ENCODE measurements at regions not wholly inside any gene's neighbourhood (a gene's known extent, or its start where the extent isn't known, plus 50 kb on each side); places are given as distances from the start of the nearest gene placed in this dataset.
"Not testable (repeated sequence)": the region's sequence is repeated elsewhere in the genome, so short reads cannot be mapped to it uniquely, and the experiment has no call there.

DNA sequence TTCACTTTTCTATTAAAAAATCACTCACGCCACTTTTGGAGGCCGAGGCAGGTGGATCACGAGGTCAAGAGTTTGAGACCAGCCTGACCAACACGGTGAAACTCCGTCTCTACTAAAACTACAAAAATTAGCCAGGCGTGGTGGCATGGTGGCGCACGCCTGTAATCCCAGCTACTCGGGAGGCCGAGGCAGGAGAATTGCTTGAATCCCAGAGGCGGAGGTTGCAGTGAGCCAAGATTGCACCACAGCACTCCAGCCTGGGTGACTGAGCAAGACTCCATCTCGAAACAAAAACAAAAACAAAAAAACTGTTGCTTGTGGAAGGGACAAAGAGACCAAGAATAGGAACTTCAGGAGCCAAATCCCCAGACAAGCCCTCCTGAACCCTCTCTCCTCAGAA is 63.7 kb downstream of the RBFOX3 start:
- H3K9me3 Mint-ChIP-seq (ENCODE audit: insufficient read depth); CTCF ChIA-PET; H3K27me3 Mint-ChIP-seq (ENCODE audit: low read depth); DNase-seq; H3K4me3 Mint-ChIP-seq; POLR2A ChIA-PET; ATAC-seq; H3K27ac Mint-ChIP-seq; H3K4me1 Mint-ChIP-seq (ENCODE audit: low read depth); H3K36me3 Mint-ChIP-seq (ENCODE audit: low read depth): not testable (repeated sequence)

DNA sequence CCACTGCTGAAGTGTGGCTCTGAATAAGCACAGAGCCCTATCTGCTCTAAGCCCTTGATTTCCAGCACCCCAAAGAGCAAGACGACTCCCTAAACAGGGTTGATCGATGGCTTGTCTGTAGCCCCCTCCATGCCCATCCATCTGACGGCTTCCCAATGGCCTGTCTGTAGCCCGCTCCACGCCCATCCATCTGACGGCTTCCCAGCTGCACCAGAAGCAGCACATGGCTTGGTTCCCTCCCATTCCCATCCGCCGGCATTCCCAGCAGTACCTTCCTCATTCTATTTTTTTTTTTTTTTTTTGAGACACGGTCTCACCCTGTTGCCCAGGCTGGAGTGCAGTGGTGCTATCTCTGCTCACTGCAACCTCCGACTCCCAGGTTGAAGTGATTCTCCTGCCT is 64.5 kb downstream of the RBFOX3 start:
- ATAC-seq (no peak), DNase-seq (no peak)
- H3K27ac Mint-ChIP-seq: no peak overlapping the region
- H3K27me3 Mint-ChIP-seq (ENCODE audit: low read depth): no peaks in the 10 kb centered on the region
- H3K9me3 Mint-ChIP-seq (ENCODE audit: insufficient read depth): no peaks in the 10 kb centered on the region
- ChIA-PET POLR2A (no interaction called here), CTCF (no interaction called here)
- no peaks in the 10 kb centered on the region for H3K4me1 Mint-ChIP-seq (ENCODE audit: low read depth)
- no peak overlapping the region for H3K4me3 Mint-ChIP-seq
- no peaks in the 10 kb centered on the region for H3K36me3 Mint-ChIP-seq (ENCODE audit: low read depth)

DNA sequence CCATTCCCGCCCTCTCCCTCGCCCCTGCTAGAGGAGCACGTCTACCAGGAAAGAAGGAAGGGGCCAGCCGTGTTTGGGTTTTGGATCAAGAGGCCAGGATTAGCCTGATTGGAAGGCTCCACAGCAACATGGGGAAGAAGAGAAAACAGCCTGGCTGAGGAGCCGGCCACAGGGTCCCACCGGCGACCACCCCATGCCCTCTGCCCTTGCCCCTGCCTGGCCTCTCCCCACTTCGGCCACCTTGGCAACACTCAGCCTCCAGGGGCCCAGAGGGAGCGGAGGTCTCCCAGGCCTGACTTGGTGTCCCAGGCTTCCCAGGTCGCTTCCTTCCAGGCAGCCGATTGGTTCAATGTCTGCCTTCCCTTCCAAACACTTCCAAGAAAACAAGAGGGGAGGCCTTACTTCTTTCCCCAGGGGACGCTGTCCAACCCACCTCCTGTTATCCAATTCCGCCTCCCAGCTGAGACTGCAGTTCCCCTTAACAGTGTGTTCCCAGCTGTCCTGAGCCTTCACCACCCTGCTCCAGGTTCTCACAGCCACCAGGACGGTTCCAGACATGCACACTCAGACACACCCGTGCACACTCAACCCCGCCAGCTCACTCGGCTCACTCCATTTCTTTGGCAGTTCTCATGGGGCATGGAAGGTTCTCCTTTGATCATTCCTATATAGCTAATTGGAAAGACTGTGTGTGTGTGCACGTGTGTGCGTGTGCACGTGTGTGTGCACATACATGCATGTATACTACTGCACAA is 65.4 kb downstream of the RBFOX3 start:
- ChIA-PET CTCF (no interaction called here), POLR2A (no interaction called here)
- Mint-ChIP-seq H3K27me3 (ENCODE audit: low read depth) (no peaks in the 10 kb centered on the region), H3K4me1 (ENCODE audit: low read depth) (no peaks in the 10 kb centered on the region), H3K4me3 (no peak overlapping the region), H3K27ac (no peak overlapping the region), H3K36me3 (ENCODE audit: low read depth) (no peaks in the 10 kb centered on the region), H3K9me3 (ENCODE audit: insufficient read depth) (no peaks in the 10 kb centered on the region)
- ATAC-seq: no peak
- DNase-seq: no peak

DNA sequence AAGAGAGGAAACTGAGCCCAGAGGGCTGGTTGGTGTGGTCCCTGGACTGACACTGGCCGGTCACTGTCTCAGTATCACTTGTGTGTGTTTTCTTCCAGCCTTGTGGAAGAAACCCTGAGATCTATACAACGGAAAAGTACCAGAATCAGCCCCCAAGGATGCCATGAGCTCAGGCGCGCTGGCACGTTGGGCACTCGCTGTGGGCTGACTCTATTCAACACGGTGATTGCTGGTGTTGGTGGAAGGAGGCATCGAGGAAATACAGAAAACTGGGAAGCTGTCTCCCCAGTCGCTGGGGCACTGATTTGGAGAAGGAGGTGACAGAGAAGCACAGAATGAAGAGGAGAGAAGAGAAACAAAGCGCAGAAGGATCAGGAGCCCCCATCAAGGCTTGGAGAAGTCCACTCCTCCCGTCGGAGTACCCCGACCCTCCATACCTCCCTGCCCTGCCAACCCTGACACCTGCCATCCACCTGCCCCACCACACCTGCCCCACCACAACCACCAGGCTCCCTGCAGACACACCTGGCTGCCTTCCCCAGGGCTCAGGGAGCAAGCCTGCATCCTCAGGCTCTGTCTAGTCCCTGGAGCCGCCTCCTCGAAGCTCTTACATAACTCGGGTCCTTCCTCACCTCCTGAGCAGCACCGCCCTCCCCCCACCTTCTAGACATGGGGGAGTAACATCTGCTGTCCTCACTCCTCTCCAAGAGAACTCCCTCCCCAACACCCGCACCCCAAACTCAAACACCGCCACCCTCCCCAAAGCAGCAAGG is 66.5 kb downstream of the RBFOX3 start:
- ATAC-seq (no peak), DNase-seq (no peak)
- CTCF ChIA-PET: no interaction called here
- Mint-ChIP-seq H3K27me3 (ENCODE audit: low read depth) (no peaks in the 10 kb centered on the region), H3K9me3 (ENCODE audit: insufficient read depth) (no peaks in the 10 kb centered on the region), H3K4me1 (ENCODE audit: low read depth) (no peaks in the 10 kb centered on the region), H3K36me3 (ENCODE audit: low read depth) (no peaks in the 10 kb centered on the region), H3K4me3 (no peak overlapping the region), H3K27ac (no peak overlapping the region)
- POLR2A ChIA-PET: no interaction called here

DNA sequence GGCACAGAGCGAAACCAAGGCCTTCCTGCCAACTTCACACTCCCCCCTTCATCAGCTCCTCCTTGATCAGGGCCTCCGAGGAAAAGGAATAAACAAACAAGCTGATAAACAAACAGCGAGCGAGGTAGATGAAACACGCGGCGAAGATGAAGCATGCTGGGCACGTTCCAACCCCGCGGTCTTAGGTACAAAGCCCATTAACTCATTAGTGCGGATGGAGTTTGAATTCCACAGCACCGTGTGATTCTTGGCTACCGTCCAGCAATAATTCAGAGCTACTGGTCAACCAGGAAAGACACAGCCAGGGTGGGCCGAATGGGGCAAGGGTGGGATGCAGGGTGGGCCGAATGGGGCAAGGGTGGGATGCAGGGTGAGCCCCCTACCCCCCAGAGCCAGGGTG is 67.3 kb downstream of the RBFOX3 start:
- Mint-ChIP-seq H3K4me3 (no peak overlapping the region), H3K4me1 (ENCODE audit: low read depth) (no peaks in the 10 kb centered on the region), H3K9me3 (ENCODE audit: insufficient read depth) (no peaks in the 10 kb centered on the region), H3K27me3 (ENCODE audit: low read depth) (no peaks in the 10 kb centered on the region), H3K27ac (no peak overlapping the region), H3K36me3 (ENCODE audit: low read depth) (no peaks in the 10 kb centered on the region)
- CTCF ChIA-PET: no interaction called here
- ATAC-seq (no peak), DNase-seq (no peak)
- POLR2A ChIA-PET: no interaction called here

DNA sequence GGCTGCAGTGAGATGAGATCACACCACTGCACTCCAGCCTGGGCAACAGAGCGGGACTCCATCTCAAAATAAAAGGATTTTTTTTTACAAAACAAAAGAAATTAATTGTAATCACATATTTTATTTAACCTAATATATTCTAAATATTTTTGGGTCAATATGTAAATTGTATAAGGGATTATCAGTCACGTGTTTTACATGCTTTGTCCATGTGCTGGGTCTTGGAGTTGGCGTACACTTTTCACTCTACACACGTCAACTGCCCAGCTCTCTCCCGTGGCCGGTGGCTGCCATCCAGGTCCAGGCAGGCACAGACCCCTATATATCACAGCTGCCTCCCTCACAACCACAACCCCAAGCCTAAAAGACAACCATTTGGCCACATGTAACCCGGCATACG is 68.1 kb downstream of the RBFOX3 start:
- H3K4me1 Mint-ChIP-seq (ENCODE audit: low read depth): no peaks in the 10 kb centered on the region
- no peak for ATAC-seq
- no peak overlapping the region for H3K27ac Mint-ChIP-seq
- H3K36me3 Mint-ChIP-seq (ENCODE audit: low read depth): no peaks in the 10 kb centered on the region
- no peaks in the 10 kb centered on the region for H3K27me3 Mint-ChIP-seq (ENCODE audit: low read depth)
- H3K4me3 Mint-ChIP-seq: no peak overlapping the region
- no peaks in the 10 kb centered on the region for H3K9me3 Mint-ChIP-seq (ENCODE audit: insufficient read depth)
- ChIA-PET CTCF (no interaction called here), POLR2A (no interaction called here)
- DNase-seq: no peak

DNA sequence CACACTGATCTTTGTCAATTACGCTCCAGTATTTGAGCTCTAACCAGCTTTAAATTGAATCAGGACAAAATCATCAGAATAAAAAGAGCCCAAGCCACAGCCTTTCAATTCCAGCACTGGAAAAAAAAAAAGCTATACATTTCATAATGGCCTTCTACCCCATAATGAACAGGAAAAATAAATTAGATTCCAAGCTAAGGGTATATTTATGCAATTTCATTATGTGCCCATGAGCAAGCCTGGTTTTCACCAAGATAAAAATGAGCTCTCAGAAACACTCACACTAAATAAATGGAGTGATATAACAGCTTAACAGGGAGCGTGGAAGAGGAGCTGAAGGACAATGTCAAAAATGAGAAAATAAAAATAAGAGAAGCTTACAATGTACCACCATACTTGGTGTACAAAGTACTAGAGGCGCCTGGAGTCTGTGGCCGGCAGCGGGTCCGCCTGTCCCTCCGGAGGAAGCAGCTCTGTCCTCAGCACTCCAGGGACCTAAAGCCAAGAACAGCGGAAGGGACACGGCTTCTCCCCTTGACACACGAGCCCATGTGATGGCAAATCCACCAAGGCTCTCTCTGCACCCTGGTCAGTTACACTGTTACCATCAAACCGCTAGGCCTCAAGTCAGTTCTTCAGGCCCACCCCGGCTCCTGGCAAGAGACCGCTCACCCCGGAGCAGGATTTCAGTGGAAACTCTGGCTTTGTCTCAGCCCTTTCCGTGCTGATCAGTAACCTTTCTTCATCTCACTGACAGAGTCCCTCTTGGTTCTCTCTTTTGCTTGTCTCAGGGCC is 69.6 kb downstream of the RBFOX3 start:
- H3K4me3 Mint-ChIP-seq: no peak overlapping the region
- no peaks in the 10 kb centered on the region for H3K9me3 Mint-ChIP-seq (ENCODE audit: insufficient read depth)
- ChIA-PET CTCF (no interaction called here), POLR2A (no interaction called here)
- ATAC-seq: no peak
- H3K27me3 Mint-ChIP-seq (ENCODE audit: low read depth): no peaks in the 10 kb centered on the region
- no peak overlapping the region for H3K27ac Mint-ChIP-seq
- no peaks in the 10 kb centered on the region for H3K4me1 Mint-ChIP-seq (ENCODE audit: low read depth)
- no peak for DNase-seq
- H3K36me3 Mint-ChIP-seq (ENCODE audit: low read depth): no peaks in the 10 kb centered on the region

DNA sequence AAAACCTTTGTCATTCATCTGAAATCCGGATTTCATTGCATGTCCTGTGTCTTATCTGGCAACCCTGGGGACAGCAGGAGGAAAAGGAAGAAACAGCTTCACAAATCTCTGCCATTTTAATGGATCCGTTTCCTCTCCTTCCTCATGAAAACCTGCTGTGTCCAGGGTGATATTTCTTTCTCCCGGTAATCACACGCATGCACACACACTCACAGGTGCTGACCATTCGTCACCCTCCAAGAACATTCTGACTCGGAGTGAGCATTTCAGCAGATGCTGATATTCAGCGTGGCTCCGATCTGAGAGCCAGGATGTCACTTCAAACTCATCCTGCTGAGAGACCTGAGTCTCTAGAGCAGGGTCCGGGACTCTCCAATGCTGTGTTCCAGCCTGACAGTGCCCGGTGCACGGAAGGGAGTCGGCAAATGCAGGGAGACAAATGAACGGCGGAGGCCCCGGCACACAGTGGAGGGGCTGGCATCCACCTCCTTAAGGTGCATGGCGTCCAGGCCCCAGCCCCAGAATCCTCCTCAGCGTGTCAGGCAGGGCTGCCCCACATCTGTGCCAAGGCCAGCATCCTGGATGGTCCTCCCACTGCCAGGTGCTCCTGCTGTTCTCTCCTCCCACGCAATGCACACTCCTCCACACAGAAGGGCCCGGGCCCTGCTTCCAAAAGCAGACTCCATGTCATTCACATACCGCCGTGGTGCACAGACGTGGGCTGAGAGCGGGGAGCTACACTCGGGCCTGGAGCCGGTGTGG is 70.7 kb downstream of the RBFOX3 start:
- H3K9me3 Mint-ChIP-seq (ENCODE audit: insufficient read depth): no peaks in the 10 kb centered on the region
- CTCF ChIA-PET: no interaction called here
- ATAC-seq: no peak

DNA sequence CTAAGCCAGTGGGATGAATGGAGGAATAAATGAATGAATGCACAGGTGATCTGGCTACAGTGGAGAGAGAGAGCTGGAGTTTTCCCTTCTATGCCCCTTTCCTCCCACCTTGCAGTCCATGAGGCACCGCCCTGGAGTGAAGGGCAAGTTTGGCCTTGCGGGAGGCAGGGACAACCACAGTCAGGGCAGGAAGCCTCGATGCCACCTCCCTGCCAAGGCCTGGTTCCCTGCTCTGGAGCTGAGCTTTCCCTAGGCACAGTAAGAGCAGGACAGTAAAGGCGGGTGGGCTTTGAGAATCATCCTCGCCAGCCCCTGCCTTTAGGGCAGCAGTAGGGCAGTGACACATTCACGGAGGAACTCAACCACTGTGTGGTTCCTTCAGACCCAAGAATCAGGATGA is 72.6 kb downstream of the RBFOX3 start:
- no peak for DNase-seq
- POLR2A ChIA-PET: no interaction called here
- Mint-ChIP-seq H3K4me1 (ENCODE audit: low read depth) (no peaks in the 10 kb centered on the region), H3K27me3 (ENCODE audit: low read depth) (no peaks in the 10 kb centered on the region), H3K4me3 (no peak overlapping the region), H3K9me3 (ENCODE audit: insufficient read depth) (no peaks in the 10 kb centered on the region), H3K36me3 (ENCODE audit: low read depth) (no peaks in the 10 kb centered on the region), H3K27ac (peak overlapping the region; percentile 18)
- CTCF ChIA-PET: no interaction called here
- no peak for ATAC-seq

More for the DNA sequence above, 70.7 kb downstream of the RBFOX3 start:
- Mint-ChIP-seq H3K4me1 (ENCODE audit: low read depth) (no peaks in the 10 kb centered on the region), H3K36me3 (ENCODE audit: low read depth) (no peaks in the 10 kb centered on the region), H3K4me3 (no peak overlapping the region), H3K27me3 (ENCODE audit: low read depth) (no peaks in the 10 kb centered on the region), H3K27ac (no peak overlapping the region)
- POLR2A ChIA-PET: no interaction called here
- no peak for DNase-seq

DNA sequence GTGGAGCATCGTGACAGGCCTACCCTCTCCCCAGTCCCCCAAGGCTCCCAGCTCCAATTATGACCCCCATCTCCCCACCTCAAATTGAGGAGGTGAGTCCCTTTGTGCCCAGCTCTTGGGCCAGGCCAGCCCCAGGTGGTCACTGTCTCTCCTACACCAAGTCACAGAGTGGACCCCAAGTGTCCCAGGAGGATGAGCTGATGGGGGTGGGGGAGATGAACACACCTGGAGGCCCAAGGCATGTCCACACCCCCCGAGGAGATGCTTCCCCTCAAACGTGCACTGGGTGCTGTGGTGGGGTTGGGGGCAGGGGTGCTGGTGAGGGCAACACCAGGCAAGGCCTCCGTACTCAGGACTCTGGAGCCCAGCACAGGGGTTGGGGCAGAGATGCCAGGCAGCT is 73.2 kb downstream of the RBFOX3 start:
- Mint-ChIP-seq H3K27ac (no peak overlapping the region), H3K4me1 (ENCODE audit: low read depth) (no peaks in the 10 kb centered on the region), H3K9me3 (ENCODE audit: insufficient read depth) (no peaks in the 10 kb centered on the region), H3K4me3 (no peak overlapping the region), H3K36me3 (ENCODE audit: low read depth) (no peaks in the 10 kb centered on the region), H3K27me3 (ENCODE audit: low read depth) (no peaks in the 10 kb centered on the region)
- DNase-seq: no peak
- POLR2A ChIA-PET: no interaction called here
- CTCF ChIA-PET: no interaction called here
- no peak for ATAC-seq

DNA sequence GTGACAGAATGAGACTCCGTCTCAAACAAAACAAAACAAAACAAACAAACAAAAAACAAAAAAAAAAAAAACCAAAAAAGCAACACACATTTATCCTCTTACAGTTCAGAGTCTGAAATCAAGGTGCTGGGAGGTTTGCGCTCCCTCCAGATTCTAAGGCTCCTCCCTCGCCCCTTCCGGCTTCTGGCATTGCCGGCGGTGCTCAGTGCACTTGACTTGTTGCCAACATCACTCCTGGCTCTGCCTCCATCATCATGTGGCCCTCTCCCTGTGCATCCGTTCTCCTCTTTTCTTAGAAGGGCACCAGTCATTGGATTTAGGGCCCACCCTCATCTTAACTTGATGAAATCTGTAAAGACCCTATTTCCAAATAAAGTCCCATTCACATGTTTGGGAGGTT is 73.8 kb downstream of the RBFOX3 start:
- no peak overlapping the region for H3K4me3 Mint-ChIP-seq
- H3K27me3 Mint-ChIP-seq (ENCODE audit: low read depth): no peaks in the 10 kb centered on the region
- no peaks in the 10 kb centered on the region for H3K36me3 Mint-ChIP-seq (ENCODE audit: low read depth)
- H3K27ac Mint-ChIP-seq: no peak overlapping the region
- no peaks in the 10 kb centered on the region for H3K4me1 Mint-ChIP-seq (ENCODE audit: low read depth)
- no peaks in the 10 kb centered on the region for H3K9me3 Mint-ChIP-seq (ENCODE audit: insufficient read depth)
- ChIA-PET CTCF (no interaction called here), POLR2A (no interaction called here)
- DNase-seq (no peak), ATAC-seq (no peak)

Data from activated CD8-positive, alpha-beta T cell treated with anti-CD3 and anti-CD28 coated beads, Interleukin-2, amount 10 ng/mL, durations not matched to agents 7 days and 5 days (primary cell).